ENCODE measurements at regions not wholly inside any gene's neighbourhood (a gene's known extent, or its start where the extent isn't known, plus 50 kb on each side); places are given as distances from the start of the nearest gene placed in this dataset.

DNA sequence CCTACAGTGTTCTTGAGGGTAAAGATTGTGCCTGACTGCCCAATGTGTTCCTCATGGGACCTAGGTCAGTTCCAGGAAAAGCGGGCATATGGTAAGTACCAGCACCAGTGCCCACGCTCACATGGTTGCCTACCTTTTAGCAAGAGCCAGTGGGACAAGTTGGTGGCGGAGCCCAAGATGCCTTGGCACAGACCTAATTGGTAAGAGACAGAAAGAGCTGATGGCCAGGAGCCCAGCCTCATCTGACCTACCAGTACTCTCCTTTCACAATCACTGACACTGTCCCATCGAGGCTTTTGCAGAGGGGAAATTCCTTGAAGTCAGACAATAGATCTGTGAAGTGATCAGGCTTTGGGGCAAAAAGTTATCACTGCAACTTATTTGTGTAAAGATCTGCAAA, 98.4 kb upstream of the BCL6 start:
- TF ChIP-seq NFXL1 (IDR thresholded peaks at IDR 0.05; ENCODE audit: borderline replicate concordance) = no peak
- TF ChIP-seq TAF1 (IDR thresholded peaks at IDR 0.05; ENCODE audit: borderline replicate concordance, low read depth, low read length) = no peak
- TF ChIP-seq, protein P1, sequence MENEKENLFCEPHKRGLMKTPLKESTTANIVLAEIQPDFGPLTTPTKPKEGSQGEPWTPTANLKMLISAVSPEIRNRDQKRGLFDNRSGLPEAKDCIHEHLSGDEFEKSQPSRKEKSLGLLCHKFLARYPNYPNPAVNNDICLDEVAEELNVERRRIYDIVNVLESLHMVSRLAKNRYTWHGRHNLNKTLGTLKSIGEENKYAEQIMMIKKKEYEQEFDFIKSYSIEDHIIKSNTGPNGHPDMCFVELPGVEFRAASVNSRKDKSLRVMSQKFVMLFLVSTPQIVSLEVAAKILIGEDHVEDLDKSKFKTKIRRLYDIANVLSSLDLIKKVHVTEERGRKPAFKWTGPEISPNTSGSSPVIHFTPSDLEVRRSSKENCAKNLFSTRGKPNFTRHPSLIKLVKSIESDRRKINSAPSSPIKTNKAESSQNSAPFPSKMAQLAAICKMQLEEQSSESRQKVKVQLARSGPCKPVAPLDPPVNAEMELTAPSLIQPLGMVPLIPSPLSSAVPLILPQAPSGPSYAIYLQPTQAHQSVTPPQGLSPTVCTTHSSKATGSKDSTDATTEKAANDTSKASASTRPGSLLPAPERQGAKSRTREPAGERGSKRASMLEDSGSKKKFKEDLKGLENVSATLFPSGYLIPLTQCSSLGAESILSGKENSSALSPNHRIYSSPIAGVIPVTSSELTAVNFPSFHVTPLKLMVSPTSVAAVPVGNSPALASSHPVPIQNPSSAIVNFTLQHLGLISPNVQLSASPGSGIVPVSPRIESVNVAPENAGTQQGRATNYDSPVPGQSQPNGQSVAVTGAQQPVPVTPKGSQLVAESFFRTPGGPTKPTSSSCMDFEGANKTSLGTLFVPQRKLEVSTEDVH (IDR thresholded peaks at IDR 0.05; ENCODE audit: low read depth, partially characterized antibody) = no peak
- TF ChIP-seq ZNF207 (IDR thresholded peaks at IDR 0.05; ENCODE audit: borderline replicate concordance) = no peak
- TF ChIP-seq TCF3 (IDR thresholded peaks at IDR 0.05; ENCODE audit: borderline replicate concordance, insufficient read depth, low read depth, low read length) = no peak
- TF ChIP-seq MYB (IDR thresholded peaks at IDR 0.05; ENCODE audit: borderline replicate concordance, low read depth, low read length) = no peak
- no peak for TF ChIP-seq EGR1 (IDR thresholded peaks at IDR 0.05; ENCODE audit: borderline replicate concordance in 1 of 2, low read depth in 2 of 2, low read length in 2 of 2)
- TF ChIP-seq CHD4 (IDR thresholded peaks at IDR 0.05) = no peak
- no peak for TF ChIP-seq GABPA (IDR thresholded peaks at IDR 0.05; ENCODE audit: low read depth)
- no peak for TF ChIP-seq NR2F1 (conservative IDR thresholded peaks at IDR 0.05)
- no peak for TF ChIP-seq ZNF274 (IDR thresholded peaks at IDR 0.05; ENCODE audit: insufficient read depth, insufficient read length)
- no peak for TF ChIP-seq ZZZ3 (IDR thresholded peaks at IDR 0.05; ENCODE audit: control insufficient read depth, insufficient read length, low read depth)
- no peak for TF ChIP-seq MEF2A (IDR thresholded peaks at IDR 0.05; ENCODE audit: insufficient read depth, low read depth, low read length)
- TF ChIP-seq LARP7 (IDR thresholded peaks at IDR 0.05) = no peak
- TF ChIP-seq SRF (IDR thresholded peaks at IDR 0.05; ENCODE audit: low read depth in 2 of 2, low read length in 2 of 2) = no peak
- no peak for TF ChIP-seq HDGF (IDR thresholded peaks at IDR 0.05)
- TF ChIP-seq JUNB (IDR thresholded peaks at IDR 0.05) = no peak
- TF ChIP-seq RUNX3 (IDR thresholded peaks at IDR 0.05; ENCODE audit: low read length) = no peak
- H3K4me3 ChIP-seq = no peak overlapping the region
- intact Hi-C loops (cut with micrococcal nuclease; ENCODE audit: unreplicated experiment) = no loop called here
- POLR2A ChIA-PET = no interaction called here
- H3K4me2 ChIP-seq (ENCODE audit: control insufficient read depth, insufficient read depth) = no peak overlapping the region
- no peaks in the 10 kb centered on the region for H4K20me1 ChIP-seq (ENCODE audit: control insufficient read depth, insufficient read depth)
- BruUV-seq (replicated peaks) = no TSS peak
- H2AFZ ChIP-seq (ENCODE audit: control insufficient read depth, low read depth, low read length) = no peak overlapping the region
- in situ Hi-C loops (cut with MboI) = no loop called here
- H3K9ac ChIP-seq (ENCODE audit: control insufficient read depth, insufficient read depth, low read length) = no peak overlapping the region
- H3K9me3 ChIP-seq (replicated peaks; ENCODE audit: control insufficient read depth, insufficient read depth, low read length) = no peaks in the 10 kb centered on the region
- H3K4me1 ChIP-seq (ENCODE audit: control insufficient read depth, insufficient read depth, low read length) = no peaks in the 10 kb centered on the region
- RAD21 ChIA-PET (ENCODE audit: unreplicated experiment) = no interaction called here
- DNase-seq (ENCODE audit: low read depth, low spot score) (no peak), ATAC-seq (no peak), FAIRE-seq (no peak)
- CTCF ChIA-PET = interaction anchor here (1.5 kb wide), 1 partner anchor 12 kb away, joined by 3 read pairs; no protein-coding TSS in a partner anchor
- no peak overlapping the region for H3K27ac ChIP-seq (ENCODE audit: control insufficient read depth, insufficient read depth)
- no peaks in the 10 kb centered on the region for H3K79me2 ChIP-seq (ENCODE audit: control insufficient read depth, insufficient read depth, low read length)
- SMC1A ChIA-PET (ENCODE audit: uncharacterized antibody, unreplicated experiment) = interaction anchor here (0.5 kb wide), 1 partner anchor 468 kb away, joined by 3 read pairs; no protein-coding TSS in a partner anchor
- 31% methylated on average over 4 of the region's 4 CpGs for WGBS (ENCODE audit: insufficient coverage, insufficient replicate concordance, low lambda C conversion rate, missing lambda C conversion rate)
- no peaks in the 10 kb centered on the region for H3K36me3 ChIP-seq (ENCODE audit: control insufficient read depth in 2 of 2, insufficient read depth in 2 of 2, low read length in 1 of 2)
- H3K27me3 ChIP-seq (replicated peaks in 1 of 2; ENCODE audit: control insufficient read depth in 2 of 2, insufficient read depth in 2 of 2, low read length in 1 of 2) = no peaks in the 10 kb centered on the region; a peak in 1 of 4 replicates
